Natural killer cell treated with Interleukin-12 subunit alpha and Interleukin-12 subunit beta and Interleukin-15 and Interleukin-18, amount 100 ng/mL, for 72 hours (primary cell): ENCODE measurements at regions not wholly inside any gene's neighbourhood (a gene's known extent, or its start where the extent isn't known, plus 50 kb on each side); places are given as distances from the start of the nearest gene placed in this dataset.

ENCODE experiments used
- ATAC-seq, 2 donors: fragments of 150-1000 bp; cut with Tn5 transposase in 1 of 2; sonication (Bioruptor Pico), chemical (Tn5 transposase) in 1 of 2; 2 replicates each; pipeline ENCODE4 v1.10.0; 2021
- DNase-seq: peaks from one replicate; pipeline ENCODE4 v3.0.0; 2022; ENCODE audit warnings: low spot score
- H3K27ac Mint-ChIP-seq, 2 donors: 1 replicate in 1 of 2; 2 replicates in 1 of 2; pipeline ENCODE4 v1.8.0; 2022; ENCODE audit warnings: mixed read lengths in 2 of 2, mild to moderate bottlenecking in 1 of 2, moderate library complexity in 1 of 2
- H3K27me3 Mint-ChIP-seq, 2 donors: 1 replicate in 1 of 2; 2 replicates in 1 of 2; pipeline ENCODE4 v1.8.0; 2022; ENCODE audit warnings: mixed read lengths in 2 of 2
- H3K36me3 Mint-ChIP-seq: one replicate; pipeline ENCODE4 v1.8.0; 2022; ENCODE audit warnings: mixed read lengths
- H3K4me1 Mint-ChIP-seq, 2 donors: 1 replicate in 1 of 2; 2 replicates in 1 of 2; pipeline ENCODE4 v1.8.0; 2022; ENCODE audit warnings: low read depth in 2 of 2, mixed read lengths in 2 of 2, mild to moderate bottlenecking in 1 of 2
- H3K4me3 Mint-ChIP-seq: one replicate; pipeline ENCODE4 v1.8.0; 2022; ENCODE audit warnings: mixed read lengths
- H3K9me3 Mint-ChIP-seq: 2 replicates; pipeline ENCODE4 v1.8.0; 2022; ENCODE audit warnings: mixed read lengths

GRCh38 chr21:23155281-23155680 is 2157.1 kb downstream of the NCAM2 start:
- no peaks in the 10 kb centered on the region for H3K27me3 Mint-ChIP-seq
- no peaks in the 10 kb centered on the region for H3K36me3 Mint-ChIP-seq
- no peak overlapping the region for H3K4me3 Mint-ChIP-seq
- DNase-seq (no peak), ATAC-seq (no peak)
- no peaks in the 10 kb centered on the region for H3K4me1 Mint-ChIP-seq
- no peak overlapping the region for H3K27ac Mint-ChIP-seq
- H3K9me3 Mint-ChIP-seq, result peaks cover 7% of the 10 kb centered on the region

GRCh38 chr21:23160914-23161313 is 2162.7 kb downstream of the NCAM2 start:
- DNase-seq (no peak), ATAC-seq (no peak)
- Mint-ChIP-seq H3K4me3 (no peak overlapping the region), H3K36me3 (peaks cover 7% of the 10 kb centered on the region), H3K4me1 (no peaks in the 10 kb centered on the region), H3K9me3 (peaks cover 7% of the 10 kb centered on the region), H3K27ac (no peak overlapping the region), H3K27me3 (no peaks in the 10 kb centered on the region)

GRCh38 chr21:23162198-23162946 is 2164.2 kb downstream of the NCAM2 start:
- H3K4me3 Mint-ChIP-seq, result no peak overlapping the region
- H3K27me3 Mint-ChIP-seq, result no peaks in the 10 kb centered on the region
- no peak overlapping the region for H3K27ac Mint-ChIP-seq
- DNase-seq (no peak), ATAC-seq (no peak)
- H3K9me3 Mint-ChIP-seq, result peaks cover 7% of the 10 kb centered on the region
- peaks cover 7% of the 10 kb centered on the region for H3K36me3 Mint-ChIP-seq
- no peaks in the 10 kb centered on the region for H3K4me1 Mint-ChIP-seq
